ENCODE measurements at regions not wholly inside any gene's neighbourhood (a gene's known extent, or its start where the extent isn't known, plus 50 kb on each side); places are given as distances from the start of the nearest gene placed in this dataset.

DNA sequence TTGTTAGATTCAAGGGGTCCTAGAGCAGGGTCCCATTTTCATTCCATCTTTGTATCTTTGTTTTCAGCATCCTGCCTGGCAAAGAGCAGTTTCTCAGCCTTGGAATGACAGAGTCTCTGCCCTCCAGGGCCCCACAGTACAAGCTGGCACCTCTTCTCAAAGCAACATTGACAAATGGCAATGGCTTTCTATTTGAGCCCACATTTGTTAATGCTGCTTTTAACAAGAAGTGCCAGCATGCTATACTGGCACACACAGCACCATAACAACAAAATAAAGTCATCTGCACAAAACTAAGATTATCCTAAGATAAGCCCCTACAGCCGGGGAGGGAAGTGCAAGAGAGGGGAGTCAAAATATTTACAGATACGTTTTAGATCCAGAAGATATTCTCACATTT, 309.7 kb upstream of the C11orf87 start:
- TF ChIP-seq EZH2phosphoT487 (IDR thresholded peaks at IDR 0.05): no peak
- no peak for TF ChIP-seq CTCF (IDR thresholded peaks at IDR 0.05)
- H4K20me1 ChIP-seq (ENCODE audit: low read depth): no peaks in the 10 kb centered on the region
- DNase-seq (ENCODE audit: low spot score): no peak
- no peaks in the 10 kb centered on the region for H3K36me3 Mint-ChIP-seq
- no peaks in the 10 kb centered on the region for H3F3A ChIP-seq (ENCODE audit: low read depth)
- no peak overlapping the region for H3K4me3 ChIP-seq
- H3K27me3 Mint-ChIP-seq (ENCODE audit: insufficient read depth, low read depth): peaks cover 2% of the 10 kb centered on the region
- H3K4me1 Mint-ChIP-seq: peaks cover 30% of the 10 kb centered on the region
- peaks cover 6% of the 10 kb centered on the region for H3K4me1 ChIP-seq
- no peaks in the 10 kb centered on the region for H3K36me3 ChIP-seq
- H3K27ac Mint-ChIP-seq: peak overlapping the region; percentile 73
- no peak overlapping the region for H3K4me3 Mint-ChIP-seq
- no peaks in the 10 kb centered on the region for H3K79me2 ChIP-seq (ENCODE audit: low read depth)
- H3K9ac ChIP-seq: no peak overlapping the region
- no peak overlapping the region for H3K27ac ChIP-seq
- H3K4me2 ChIP-seq: no peak overlapping the region
- H3K9me3 ChIP-seq (ENCODE audit: low read depth): no peaks in the 10 kb centered on the region
- H2AFZ ChIP-seq (replicated peaks): no peak overlapping the region
- peaks cover 5% of the 10 kb centered on the region for H3K9me3 Mint-ChIP-seq
- H3K27me3 ChIP-seq: no peaks in the 10 kb centered on the region

- Histone ChIP-seq H3F3A (ENCODE audit: low read depth) (no peaks in the 10 kb centered on the region), H4K20me1 (ENCODE audit: low read depth) (no peaks in the 10 kb centered on the region), H2AFZ (replicated peaks) (no peak overlapping the region), H3K4me2 (no peak overlapping the region), H3K27ac (no peak overlapping the region), H3K36me3 (no peaks in the 10 kb centered on the region), H3K79me2 (ENCODE audit: low read depth) (no peaks in the 10 kb centered on the region), H3K9ac (no peak overlapping the region), H3K4me1 (peaks cover 6% of the 10 kb centered on the region), H3K27me3 (no peaks in the 10 kb centered on the region), H3K4me3 (no peak overlapping the region), H3K9me3 (ENCODE audit: low read depth) (no peaks in the 10 kb centered on the region)
- peaks cover 5% of the 10 kb centered on the region for H3K9me3 Mint-ChIP-seq
- H3K4me3 Mint-ChIP-seq: peak overlapping the region; percentile 1
- no peak for TF ChIP-seq EZH2 (IDR thresholded peaks at IDR 0.05)
- no peak for TF ChIP-seq EZH2phosphoT487 (IDR thresholded peaks at IDR 0.05)
- TF ChIP-seq CTCF (IDR thresholded peaks at IDR 0.05): no peak
- no peak overlapping the region for H3K27ac Mint-ChIP-seq
- H3K27me3 Mint-ChIP-seq (ENCODE audit: insufficient read depth, low read depth): peaks cover 2% of the 10 kb centered on the region
- no peak for DNase-seq (ENCODE audit: low spot score)
- no peaks in the 10 kb centered on the region for H3K36me3 Mint-ChIP-seq
- H3K4me1 Mint-ChIP-seq: peaks cover 30% of the 10 kb centered on the region
Observed at GRCh38 chr11:109112821-109113280, 309.1 kb upstream of the C11orf87 start.

GRCh38 chr11:109120341-109120740, 301.6 kb upstream of the C11orf87 start:
- Histone ChIP-seq H2AFZ (replicated peaks) (no peak overlapping the region), H3K4me2 (no peak overlapping the region), H3K4me1 (peaks cover 13% of the 10 kb centered on the region), H3K36me3 (no peaks in the 10 kb centered on the region), H3K9me3 (ENCODE audit: low read depth) (no peaks in the 10 kb centered on the region), H3K9ac (no peak overlapping the region), H3K4me3 (no peak overlapping the region), H3K79me2 (ENCODE audit: low read depth) (no peaks in the 10 kb centered on the region), H3K27me3 (no peaks in the 10 kb centered on the region), H3K27ac (no peak overlapping the region), H3F3A (ENCODE audit: low read depth) (no peaks in the 10 kb centered on the region), H4K20me1 (ENCODE audit: low read depth) (no peaks in the 10 kb centered on the region)
- H3K9me3 Mint-ChIP-seq: peaks cover 7% of the 10 kb centered on the region
- no peak overlapping the region for H3K4me3 Mint-ChIP-seq
- no peaks in the 10 kb centered on the region for H3K36me3 Mint-ChIP-seq
- TF ChIP-seq CTCF (IDR thresholded peaks at IDR 0.05): no peak
- no peak for TF ChIP-seq EZH2 (IDR thresholded peaks at IDR 0.05)
- TF ChIP-seq EZH2phosphoT487 (IDR thresholded peaks at IDR 0.05): no peak
- peaks cover 35% of the 10 kb centered on the region for H3K4me1 Mint-ChIP-seq
- peak overlapping the region; percentile 21 for H3K27ac Mint-ChIP-seq
- H3K27me3 Mint-ChIP-seq (ENCODE audit: insufficient read depth, low read depth): peaks cover 4% of the 10 kb centered on the region
- no peak for DNase-seq (ENCODE audit: low spot score)

Measured in neural progenitor cell (in vitro differentiated cells).